ENCODE measurements at regions not wholly inside any gene's neighbourhood (a gene's known extent, or its start where the extent isn't known, plus 50 kb on each side); places are given as distances from the start of the nearest gene placed in this dataset.

DNA sequence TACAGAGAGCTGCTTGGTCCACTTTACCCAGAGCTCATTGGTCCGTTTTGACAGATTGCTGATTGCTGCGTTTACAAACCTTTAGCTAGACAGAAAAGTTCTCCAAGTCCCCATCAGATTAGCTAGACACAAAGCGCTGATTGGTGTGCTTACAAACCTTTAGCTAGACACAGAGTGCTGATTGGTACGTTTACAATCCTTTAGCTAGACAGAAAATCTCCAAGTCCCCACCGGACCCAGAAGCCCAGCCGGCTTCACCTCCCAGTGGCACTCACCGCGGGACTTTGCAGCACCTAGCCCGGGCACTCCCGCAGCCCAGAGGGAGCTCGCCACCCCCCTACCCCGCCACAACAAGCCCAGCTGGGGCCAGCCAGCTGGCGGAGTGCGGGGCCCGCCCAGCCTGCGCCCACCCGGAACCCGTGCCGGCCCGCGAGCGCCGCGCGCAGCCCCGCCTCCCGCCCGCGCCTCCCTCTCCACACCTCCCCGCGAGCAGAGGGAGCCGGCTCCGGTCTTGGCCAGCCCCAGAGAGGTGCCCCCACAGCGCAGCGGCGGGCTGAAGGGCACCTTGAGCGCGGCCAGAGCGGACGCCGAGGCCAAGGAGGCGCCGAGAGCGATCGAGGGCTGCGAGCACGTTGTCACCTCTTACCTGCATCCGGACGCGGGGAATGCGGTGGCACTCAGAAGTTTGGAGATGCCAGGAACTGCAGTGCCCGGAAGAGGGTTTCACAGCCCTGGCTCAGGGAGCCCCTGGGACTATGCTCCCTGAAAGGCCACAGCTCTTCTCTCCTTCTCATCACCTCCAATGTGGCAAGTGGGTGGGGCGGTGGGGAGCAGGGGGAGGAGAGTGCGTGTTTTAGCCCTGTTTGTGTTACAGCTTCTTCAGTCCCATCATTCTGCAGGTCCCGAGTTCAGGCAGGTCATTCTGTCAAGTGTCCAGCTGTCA is 1504.5 kb downstream of the CDH11 start:
- DNase-seq (ENCODE audit: low spot score) = no peak

DNA sequence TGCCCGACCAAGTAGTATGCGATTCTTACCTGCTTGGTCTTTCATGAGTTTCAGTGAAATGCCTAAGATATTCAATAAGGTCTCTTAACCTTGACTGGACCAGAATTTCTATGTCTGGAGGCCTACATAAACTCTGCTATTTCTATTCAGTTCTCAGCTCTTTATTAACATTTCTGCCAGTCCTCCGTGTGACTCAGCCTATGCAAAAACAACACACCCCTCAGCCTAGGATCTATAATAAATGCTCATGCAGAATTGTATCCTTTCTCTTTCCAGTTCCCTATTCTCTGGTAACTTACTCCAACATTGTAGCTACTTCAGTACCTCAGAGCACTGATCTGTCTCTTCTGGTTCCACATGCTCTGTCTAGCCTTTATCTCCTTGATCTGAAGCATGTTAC is 1507.4 kb downstream of the CDH11 start:
- DNase-seq (ENCODE audit: low spot score) = no peak

DNA sequence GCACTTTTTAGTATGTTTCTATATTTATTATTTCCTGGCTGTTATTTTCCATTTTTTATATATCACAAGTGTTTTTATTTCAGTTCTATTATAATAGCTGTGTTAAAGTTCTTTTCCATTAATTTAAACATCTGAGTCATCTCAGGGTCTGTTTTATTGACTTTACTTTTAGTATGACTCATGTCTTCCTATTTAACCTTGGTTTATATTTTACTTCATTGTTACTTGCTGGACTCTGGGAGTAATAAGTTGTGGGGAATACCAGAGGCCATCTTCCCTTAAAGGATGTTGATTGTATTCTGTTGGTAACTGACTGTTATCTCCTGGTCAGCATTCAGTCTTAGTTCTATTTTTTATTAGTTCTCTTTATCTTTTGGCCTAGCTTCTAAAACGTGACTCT is 1508.2 kb downstream of the CDH11 start:
- DNase-seq (ENCODE audit: low spot score) = no peak

DNA sequence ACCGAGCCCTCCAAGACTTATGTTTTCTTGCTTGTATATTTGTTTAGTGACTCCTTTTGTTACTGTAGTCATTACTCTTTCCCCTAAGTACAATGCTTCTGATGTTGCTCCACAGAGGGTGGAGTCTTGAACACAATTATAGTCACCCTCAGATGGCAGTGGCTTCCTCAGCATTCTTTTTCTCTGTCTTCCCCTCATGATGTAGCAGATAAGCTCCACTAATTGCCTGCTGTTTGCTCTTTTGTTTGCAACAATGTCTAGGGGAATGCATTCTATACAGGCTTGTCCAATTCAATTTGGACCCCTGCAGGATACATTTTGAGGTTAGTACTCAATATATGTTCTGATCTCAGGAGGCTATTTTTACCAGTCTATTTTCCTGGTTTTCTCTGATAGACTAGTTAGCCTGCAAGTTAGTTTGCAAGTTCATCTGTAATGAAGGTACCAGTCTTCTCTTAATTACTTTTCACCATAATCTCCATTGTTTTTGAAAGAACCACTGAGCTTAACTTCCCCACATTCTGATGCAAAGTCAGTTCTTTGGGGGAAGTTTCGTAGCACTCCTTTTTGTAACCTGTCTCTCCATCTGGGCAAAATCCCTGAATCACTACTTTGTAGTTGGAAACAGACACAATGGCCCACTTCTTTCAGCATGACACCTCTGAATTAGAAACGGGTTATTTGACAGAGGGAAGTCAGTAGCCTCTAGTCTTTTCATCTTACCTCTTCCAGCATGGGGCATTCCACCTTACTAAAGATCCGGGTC is 1509.2 kb downstream of the CDH11 start:
- DNase-seq (ENCODE audit: low spot score) = no peak

DNA sequence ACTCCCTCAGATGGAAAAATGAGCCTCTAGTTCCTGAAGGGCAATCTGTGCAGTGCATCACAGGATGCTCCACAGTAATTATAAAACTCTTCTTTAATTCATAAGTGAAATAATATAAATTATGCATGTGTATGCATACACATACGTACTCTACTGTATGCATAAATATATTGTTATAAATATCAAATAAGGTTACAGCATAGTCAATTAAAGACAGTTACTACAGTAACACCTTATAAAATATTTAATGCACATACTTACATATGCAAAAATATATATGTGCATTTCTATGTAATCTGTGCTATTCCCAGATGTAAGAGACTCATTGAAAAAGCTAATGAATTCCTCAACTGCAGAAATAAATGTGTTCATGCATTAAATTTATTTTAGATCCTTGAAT is 1515.1 kb downstream of the CDH11 start:
- DNase-seq (ENCODE audit: low spot score) = no peak

DNA sequence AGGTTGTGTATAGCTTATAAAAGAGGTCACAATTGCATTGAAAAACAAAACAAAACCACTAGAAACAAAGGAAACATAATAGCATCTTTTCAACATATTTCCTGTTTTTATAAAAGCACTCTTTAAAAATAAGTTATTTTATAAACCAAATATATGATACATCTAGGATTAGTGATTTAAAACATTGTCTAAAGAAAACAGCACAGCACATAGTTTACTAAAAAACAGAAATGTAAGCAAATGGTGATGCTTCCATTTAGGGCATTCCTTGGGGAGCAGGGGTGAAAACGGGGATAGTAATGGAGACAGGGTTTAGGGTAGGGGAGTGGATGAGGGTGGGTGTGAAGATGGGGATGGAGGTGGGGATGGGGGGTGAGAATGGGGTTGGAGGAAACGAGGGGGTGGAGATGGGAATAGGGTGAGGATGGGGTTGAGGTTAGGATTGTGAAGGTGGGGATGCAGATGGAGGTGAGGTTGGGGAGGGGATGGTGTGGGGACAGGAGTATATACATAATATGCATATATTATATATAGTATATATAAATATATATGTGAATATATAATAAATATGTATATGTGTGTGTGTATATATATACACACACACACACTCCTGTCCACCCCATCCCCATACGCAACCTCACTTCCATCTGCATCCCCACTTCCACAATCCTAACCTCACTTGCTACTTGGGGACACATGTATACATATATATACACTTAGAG is 1519.5 kb downstream of the CDH11 start:
- DNase-seq (ENCODE audit: low spot score) = no peak

DNA sequence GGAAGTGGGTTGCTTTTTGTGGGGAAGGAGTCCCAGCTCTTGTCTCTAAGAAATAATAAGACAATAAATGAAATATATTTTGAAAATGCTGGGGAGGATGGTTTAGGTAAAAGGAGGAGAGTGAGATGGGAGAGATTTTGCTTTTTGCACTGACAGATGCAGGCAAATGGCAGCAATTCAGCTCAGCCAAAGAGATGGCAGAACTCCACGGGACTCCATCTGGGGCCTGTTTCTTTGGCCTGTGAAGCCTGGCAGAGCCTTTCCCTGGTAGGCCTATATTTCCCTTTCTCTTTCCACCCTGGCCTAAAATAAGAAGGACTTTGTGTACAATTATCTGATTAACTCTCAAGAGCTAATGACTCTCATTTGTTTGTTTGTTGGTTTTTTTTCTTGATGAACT is 1525.1 kb downstream of the CDH11 start:
- no peak for DNase-seq (ENCODE audit: low spot score)

DNA sequence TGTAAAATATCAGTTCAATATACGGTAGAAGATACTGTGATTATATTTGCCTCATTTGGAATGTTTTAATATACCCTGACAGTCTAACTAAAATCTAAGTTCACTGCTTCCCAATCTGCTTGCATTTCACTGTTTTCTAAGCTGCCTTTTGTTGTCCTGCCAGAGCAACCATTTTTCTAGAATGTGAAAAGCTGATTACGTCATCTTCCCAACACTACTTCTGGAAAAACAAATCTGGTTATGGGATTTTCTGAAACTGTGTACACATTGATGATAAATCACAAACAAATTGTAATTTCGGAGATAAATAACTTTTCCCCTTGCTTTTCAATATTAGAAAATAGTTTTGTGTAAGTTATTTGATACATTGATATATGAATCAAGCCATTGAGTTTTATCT is 1529.0 kb downstream of the CDH11 start:
- DNase-seq (ENCODE audit: low spot score) = no peak

DNA sequence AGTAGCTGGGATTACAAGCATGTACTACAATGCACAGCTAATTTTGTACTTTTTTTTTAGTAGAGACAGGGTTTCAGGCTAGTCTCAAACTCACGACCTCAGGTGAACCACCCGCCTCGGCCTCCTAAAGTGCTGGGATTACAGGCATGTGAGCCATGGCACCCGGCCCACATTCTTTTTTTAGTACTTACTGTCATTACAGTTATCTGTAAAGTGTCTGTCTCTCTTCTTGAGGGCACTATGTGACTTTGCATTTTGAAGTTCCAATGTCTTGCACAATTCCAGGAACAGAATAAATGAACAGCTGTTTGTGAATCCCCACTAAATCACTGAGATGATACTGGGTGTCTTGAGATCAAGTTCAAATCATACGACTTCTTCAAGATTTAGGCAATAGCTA is 1540.3 kb downstream of the CDH11 start:
- no peak for DNase-seq (ENCODE audit: low spot score)

DNA sequence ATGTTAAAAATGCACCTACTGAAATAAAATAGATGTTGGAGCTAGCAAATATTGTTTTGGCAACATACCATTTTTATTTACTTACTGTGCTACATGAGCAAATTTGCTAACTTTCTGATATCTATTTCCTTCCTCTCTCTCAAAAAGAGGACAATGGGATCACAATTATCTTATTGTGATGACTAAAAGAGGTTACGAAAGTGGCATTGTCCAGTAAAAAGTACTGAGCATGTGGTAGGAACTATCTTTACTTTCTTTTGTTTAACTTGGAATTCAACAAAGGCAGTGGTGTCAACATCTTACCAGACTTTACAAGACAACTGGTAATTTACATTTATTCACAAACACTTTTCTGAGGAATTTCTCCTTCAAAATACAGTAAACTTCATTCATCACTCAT is 1542.6 kb upstream of the CDH8 start:
- no peak for DNase-seq (ENCODE audit: low spot score)

DNA sequence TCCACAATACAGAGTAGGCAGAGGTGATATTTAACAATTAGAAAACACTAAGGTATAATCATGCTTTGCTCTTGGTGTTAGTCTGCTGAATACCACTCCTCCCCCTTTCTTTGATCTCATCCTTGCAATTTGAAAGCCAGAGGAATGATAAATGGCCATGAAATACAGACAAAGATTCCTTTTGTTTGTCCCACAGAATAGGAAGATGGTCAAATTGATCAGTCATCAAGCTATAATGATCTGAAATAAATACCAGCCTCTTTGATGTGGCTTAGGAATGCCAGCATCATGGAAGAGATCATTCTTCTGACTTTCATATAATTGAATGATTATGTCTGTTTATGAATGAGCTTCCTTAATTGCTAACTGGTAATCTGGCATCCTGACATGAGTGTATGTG is 1541.7 kb upstream of the CDH8 start:
- no peak for DNase-seq (ENCODE audit: low spot score)

DNA sequence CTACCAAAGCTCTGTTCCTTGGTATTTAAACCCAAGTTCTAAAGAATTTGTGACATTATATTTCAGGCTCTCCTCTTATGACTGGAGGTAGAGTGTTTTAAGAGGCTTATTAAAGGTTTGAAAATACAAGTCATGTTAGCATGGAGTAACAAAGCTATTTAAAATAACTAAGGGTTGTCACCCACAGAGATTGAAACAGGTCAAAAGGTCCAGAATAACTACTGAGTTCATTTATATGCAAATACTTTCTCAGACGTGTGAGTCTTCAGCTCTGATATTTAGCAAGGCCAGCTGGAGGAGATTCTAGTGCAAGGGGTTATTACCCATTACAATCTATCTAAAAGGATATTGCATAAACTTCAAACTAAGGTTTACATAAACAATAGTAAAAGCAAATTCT is 1538.8 kb upstream of the CDH8 start:
- DNase-seq (ENCODE audit: low spot score) = no peak

DNA sequence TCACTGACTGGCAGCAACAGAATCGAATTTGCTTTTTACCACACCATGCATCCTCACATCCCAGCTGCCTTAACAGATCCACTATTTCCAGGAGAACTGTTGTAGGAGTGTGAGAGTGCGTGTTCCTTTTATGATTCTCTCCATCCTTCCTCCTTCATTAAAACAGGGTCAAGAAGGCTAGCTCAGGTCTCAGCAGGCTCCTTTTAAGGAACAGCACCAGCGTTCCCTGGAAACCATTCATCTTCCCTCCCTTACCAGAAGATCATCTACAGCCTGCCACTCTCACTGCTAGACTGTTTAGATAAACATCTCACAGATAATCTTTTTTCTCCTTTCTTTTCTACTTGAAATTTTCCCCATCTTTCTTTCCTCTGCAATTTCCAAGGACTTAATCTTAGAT is 1531.9 kb upstream of the CDH8 start:
- DNase-seq (ENCODE audit: low spot score) = no peak

DNA sequence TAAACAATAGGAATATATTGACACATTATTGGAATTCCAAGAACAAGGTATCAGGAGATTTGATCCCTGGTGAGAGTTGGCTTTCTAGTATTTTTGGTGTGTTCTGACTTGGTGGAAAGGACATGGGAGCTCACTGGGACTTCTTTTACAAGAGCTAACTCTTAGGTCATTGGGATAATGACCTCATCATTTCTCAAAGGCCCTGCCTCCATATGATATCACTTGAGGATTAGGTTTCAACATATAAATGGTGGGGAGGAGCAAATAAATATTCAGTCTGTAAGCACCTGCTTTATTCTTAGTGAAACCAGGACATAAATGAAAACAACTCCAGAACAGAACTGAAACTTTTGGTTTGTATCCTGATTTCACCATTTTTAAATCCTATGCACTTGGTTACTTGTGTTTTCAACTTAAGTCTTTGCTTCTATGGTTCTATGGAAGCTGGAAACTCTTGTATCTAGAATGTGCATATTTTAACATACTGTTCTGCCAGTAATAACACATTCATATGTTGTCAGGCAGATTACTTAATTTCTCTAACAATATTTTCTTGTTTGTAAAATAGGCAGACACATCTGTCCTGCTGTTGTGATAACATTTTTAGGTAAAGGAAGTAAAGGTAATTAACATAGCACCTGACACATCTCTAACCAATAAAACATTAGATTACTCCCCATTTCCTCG is 1527.7 kb upstream of the CDH8 start:
- no peak for DNase-seq (ENCODE audit: low spot score)

DNA sequence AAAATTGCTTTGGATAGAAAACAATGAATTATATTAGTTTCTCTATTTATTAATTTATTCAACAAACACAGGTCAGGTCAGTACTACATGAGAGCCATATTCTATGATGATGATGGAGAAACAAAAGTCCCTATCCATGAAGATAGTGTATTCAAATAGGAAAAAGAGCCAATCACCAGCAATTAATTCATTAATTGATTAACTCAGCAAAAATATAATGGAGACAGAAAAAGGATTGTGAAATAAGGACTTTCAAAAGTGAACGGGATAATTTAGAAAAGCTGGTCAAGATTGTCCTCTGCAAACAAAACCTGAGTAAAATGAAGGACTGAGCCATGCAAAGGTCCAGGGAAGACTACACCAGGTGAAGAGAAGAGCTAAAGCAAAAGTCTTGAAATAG is 1517.7 kb upstream of the CDH8 start:
- no peak for DNase-seq (ENCODE audit: low spot score)

DNA sequence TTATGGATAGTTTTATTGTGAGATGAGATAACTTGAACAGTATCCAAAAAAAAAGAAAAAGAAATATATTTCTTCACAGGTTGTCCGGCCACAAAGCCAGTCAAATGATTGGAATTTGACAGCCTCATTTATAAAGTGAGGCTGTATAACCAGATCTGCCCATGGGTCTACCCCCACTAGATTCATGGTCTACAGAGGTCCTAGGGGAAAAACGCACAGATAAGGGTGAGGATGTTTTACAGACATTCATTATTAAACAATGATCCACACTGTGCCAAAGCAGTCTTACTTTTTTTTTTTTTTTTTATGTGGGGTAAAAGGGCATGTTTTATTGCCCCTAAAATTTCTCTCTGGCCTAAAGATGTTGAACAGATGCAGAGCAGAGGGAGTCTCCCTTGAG is 1503.0 kb upstream of the CDH8 start:
- DNase-seq (ENCODE audit: low spot score) = no peak

DNA sequence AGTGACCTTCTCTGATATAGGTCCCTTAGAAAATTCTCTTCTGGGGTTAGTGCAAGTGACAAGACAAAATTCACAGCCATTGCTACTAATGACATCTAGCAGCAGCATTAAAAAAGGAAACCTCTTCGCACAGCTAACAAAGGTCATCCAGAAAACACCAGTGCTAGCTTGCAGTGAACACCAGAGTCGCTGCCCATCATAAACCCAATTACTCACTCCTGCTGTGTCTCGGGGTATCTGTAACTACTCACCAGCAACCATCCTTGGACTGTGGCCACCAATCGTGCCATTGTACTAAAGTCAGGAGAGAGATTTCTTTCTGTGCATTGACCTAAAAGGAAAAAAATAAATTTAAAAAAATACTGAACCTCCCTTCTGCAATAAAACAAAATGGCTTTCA is 1494.7 kb upstream of the CDH8 start:
- DNase-seq (ENCODE audit: low spot score) = no peak

DNA sequence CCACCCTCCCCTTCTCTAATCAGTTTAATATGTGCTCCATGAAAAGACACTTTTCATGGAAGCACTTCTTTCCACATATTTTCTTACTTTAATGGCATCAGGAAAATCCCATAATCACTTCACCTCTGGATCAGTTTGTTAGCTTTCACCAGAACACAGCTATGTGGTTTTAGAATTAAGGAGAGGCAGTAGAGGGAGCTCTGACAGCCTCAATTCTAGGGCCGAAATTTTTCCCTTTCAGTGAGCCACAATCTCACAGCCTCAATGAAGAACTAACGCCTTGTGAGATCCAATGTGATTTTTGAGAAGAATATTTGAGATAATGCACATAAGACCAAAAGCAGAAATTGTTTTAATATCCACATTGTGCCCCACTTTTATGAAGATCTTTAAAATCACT is 1494.0 kb upstream of the CDH8 start:
- DNase-seq (ENCODE audit: low spot score) = no peak

DNA sequence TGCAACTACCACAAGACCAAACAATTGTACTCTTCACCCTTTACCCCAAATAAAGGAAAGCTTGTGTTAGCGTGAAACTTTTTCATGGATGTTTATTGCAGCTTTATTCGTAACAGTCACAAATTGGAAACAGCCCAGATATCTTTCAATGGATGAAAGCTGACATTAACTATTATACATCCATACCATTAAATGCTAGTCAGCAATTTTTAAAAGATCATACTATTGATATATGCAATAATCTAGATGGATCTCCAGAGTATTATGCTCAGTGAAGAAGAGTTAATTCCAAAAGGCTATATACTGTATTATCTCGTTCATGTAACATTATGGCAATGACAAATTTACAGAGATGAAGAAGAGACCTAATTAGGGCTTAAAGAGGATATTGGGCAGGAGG is 1491.2 kb upstream of the CDH8 start:
- no peak for DNase-seq (ENCODE audit: low spot score)

DNA sequence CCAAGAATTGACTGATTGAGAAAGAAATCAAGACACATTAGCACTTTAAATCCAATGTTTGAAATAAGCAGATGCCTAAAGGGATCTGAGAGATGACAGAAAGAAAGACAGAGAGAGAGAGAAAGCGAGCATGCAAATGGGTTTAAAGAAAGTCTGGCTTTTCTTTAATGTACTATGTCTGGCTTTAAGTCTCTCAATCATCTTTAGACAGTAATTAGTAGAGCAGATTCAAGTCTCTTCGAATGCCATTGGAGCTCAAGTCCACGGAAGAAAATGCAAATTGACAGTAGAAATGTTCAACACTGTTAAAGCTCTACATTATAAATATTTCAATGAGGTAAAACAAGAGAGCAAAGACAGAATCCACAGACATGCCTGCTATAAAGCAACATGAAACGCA is 1480.2 kb upstream of the CDH8 start:
- no peak for DNase-seq (ENCODE audit: low spot score)

DNA sequence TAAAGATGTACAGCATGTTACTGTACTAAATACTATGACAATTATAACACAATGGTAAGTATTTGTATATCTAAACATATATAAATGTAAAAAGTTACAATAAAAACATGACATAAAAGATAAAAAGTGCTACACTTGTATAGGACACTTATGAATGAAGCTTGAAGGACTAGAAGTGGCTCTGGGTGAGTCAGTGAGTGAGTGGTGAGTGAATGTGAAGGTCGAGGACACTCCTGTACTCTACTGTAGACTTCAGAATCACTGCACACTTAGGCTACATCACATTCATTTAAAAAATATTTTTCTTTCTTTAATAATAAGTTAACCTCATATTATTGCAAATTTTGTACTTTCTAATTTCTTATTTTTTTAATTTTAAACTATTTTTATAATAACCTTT is 1476.7 kb upstream of the CDH8 start:
- no peak for DNase-seq (ENCODE audit: low spot score)

DNA sequence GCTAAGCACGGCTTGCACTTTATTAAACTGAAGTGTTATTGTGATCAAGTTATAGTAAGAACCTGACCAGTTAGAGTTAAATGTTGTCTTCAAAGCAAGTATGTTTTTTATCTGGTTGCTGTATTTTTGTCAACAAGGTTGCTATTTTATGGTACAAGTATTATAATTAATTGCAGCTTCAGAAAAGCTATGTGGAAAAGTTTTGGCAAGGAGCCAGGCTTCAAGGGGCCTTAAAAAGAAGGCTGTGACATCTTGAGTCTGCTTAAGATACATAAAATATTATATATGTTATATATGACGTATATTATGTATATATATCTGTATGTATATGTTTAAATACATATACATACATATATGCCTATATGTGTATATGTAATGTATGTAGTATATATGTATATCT is 1461.2 kb upstream of the CDH8 start:
- DNase-seq (ENCODE audit: low spot score) = no peak

Measured in hematopoietic multipotent progenitor cell treated with erythropoietin and hydrocortisone succinate and interleukin-3 and kit ligand, for 15 days (in vitro differentiated cells).